ENCODE measurements at regions not wholly inside any gene's neighbourhood (a gene's known extent, or its start where the extent isn't known, plus 50 kb on each side); places are given as distances from the start of the nearest gene placed in this dataset.

GRCh38 chr3:43207628-43208085, 78.7 kb upstream of the SNRK start:
- DNase-seq (ENCODE audit: low spot score), result no peak

- DNase-seq (ENCODE audit: low spot score), result no peak
Measured at GRCh38 chr3:43206632-43207031, 79.7 kb upstream of the SNRK start.

GRCh38 chr3:43206105-43206504, 80.2 kb upstream of the SNRK start:
- no peak for DNase-seq (ENCODE audit: low spot score)

- no peak for DNase-seq (ENCODE audit: low spot score)
Measured at GRCh38 chr3:43203022-43203421, 83.3 kb upstream of the SNRK start.

- no peak for DNase-seq (ENCODE audit: low spot score)
Measured at GRCh38 chr3:43201581-43201980, 84.8 kb upstream of the SNRK start.

DNA sequence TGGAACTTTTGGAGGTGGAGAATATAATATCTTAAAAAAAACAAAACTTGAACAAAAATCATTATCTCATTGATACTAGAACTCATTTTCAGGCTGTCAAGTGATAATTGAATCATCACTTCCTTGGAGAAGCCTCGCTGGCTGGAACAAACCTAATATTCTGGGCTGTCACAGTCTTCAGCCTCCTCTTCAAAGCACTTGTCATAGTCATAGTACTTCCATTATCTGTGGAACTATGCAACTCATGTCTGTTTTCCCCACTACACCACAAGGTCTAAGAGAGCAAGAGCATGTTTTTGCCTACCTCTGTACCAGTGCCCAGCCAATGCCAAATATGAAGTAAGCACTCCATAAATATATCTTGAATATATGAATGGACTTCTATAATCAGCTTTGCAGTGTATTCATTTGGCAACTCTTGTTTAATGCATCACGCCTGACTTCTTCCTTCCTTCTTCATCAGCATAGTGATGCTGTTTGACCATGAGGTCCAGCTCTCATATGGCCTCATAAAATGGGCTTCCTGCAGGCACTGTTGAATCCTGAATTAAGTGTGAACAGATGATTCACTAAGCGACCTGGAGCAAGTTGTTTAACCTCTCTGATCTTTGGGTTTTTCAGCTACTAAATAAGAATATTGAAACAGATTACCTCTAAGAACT, 86.6 kb upstream of the SNRK start:
- no peak for DNase-seq (ENCODE audit: low spot score)

DNA sequence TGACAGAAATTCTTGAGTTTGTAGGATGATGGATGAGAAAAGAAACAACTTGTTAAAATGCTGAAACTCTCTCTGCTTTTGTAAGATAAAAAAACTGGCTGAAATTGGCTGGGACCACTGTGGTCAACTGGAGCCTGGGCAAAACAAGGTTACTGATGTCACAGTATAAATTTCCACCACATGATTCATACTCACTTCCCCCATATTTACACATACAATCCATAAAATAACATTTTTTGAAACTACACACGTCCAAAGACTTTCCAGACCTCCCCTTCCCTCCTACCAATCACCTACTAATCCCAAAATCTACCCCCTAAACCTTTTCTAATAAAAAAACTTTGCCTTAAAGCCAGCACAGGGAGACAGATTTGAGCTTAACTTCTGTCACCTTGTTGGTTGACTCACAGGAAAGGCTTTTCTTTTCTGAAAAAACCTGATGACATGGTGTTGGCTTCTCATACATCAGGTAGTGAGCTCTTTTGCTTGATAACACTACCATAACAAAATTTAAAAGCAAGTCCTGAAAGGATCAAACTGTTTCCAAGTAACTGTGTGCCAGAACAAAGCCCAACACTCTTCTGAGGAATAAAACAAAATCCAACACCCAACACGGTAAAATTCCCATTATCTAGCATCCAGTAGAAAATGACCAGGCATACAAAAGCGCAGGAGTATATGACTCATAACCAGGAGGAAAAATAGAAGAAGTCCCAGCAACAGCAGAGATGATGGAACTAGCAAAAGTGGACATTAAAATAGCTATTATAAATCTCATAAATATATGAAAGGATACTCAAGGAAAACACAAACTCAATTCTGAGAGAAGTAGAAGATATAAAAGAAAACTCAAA, 87.3 kb upstream of the SNRK start:
- DNase-seq (ENCODE audit: low spot score), result no peak

DNA sequence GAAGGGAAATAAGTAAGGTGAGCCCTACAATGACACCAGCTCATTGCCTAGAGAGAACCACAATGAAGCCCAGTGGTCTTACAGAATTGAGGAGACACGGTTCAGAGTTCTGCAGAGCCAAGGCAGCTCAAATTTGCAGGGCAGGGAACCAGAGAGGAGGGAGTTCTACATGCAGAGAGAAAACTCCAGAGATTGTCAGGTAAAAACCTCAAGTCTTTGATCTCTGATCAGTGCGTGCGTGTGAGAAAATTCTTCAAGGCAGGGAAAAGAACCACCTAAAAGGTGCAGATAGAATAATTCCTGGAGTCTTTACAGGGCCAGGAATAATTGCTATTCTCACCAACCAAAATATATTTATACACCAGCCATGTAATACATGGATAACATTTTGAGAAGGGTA, 88.0 kb upstream of the SNRK start:
- DNase-seq (ENCODE audit: low spot score), result no peak

DNA sequence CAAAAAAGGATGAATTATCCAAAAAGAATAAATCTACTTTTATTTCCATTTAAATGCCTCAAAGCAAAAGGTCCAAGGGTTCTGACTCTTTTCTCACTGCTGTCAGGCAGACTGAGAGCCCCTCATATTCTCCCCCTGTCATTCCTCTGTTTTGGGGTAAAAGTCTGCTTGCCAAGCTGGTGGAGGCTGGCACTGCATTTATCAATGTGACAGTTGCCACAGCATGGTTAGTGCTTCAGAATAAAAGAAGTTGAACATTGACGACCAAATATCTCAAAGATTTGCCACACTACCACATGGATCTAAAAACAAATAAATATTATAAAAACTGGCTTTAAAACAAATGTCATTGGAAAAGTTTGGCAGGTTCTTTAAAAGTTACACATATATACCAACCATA, 89.2 kb upstream of the SNRK start:
- DNase-seq (ENCODE audit: low spot score), result no peak

DNA sequence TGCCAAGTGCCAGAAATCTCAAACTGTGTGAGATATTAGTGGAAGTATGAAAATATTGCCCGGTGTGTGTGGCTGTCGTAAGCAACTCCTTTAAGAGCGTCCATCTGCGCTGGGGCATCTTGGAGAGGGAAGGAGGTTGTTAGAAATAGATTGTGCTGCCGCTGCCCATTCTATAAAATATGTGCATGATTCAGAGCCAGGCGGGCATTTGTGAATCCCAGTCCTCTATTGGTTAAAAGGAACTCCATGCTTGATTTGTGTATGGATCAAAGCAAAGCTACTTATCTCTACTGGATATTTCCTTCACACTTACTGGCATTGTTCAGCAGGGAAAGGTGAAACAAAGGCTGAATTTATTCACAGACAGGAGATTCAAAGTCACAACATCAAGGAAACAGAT, 89.6 kb upstream of the SNRK start:
- DNase-seq (ENCODE audit: low spot score), result no peak

GRCh38 chr3:43195115-43195498, 89.2 kb upstream of the POMGNT2 start:
- DNase-seq (ENCODE audit: low spot score), result no peak

DNA sequence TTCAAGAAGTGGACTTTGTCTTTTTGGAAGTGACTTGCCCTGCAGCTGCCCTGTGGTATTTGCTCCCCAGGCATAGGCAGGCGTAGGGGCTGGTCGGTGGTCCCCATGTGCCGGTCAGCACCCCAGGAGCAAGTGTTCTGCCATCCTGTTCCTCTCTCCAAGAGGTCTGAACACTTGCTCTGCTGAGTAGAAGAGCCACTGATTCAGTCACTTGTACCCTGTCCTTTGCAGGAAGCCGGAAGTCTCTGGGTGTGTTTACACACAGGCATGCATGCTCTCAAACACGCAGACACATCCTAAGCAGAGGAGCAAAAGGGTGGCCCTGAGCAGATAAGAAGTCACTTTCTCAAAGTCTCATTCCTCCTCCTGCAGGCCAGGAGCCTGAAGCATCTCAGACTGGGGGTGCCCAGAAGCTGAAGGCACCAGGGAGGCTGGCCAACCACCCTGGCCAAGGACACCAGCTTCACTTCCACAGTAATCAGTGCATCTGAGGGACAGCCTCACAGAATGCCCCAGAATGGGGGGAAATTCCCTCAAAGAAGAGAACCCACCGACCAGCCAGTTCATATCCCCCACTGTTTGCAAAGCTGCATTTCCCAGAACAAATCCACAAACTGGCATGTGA, 88.7 kb upstream of the POMGNT2 start:
- DNase-seq (ENCODE audit: low spot score), result no peak

GRCh38 chr3:43194069-43194468, 88.2 kb upstream of the POMGNT2 start:
- DNase-seq (ENCODE audit: low spot score), result no peak

- DNase-seq (ENCODE audit: low spot score), result no peak
Measured at GRCh38 chr3:43192028-43192427, 86.1 kb upstream of the POMGNT2 start.

DNA sequence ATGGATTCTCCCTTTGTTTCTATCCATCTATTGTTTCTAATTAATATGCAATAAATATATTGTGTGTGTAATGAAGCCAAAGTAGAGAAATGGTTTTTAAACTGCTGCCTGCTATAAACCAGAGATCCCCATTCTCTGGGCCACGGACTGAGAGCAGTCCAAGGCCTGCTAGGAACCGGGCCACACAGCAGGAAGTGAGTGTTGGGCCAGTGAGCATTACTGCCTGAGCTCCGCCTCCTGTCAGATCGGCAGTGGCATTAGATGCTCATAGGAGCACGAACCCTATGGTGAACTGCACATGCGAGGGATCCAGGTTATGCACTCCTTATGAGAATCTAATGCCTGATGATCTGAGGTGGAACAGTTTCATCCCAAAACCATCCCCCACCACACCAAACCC, 85.2 kb upstream of the POMGNT2 start:
- DNase-seq (ENCODE audit: low spot score), result no peak

DNA sequence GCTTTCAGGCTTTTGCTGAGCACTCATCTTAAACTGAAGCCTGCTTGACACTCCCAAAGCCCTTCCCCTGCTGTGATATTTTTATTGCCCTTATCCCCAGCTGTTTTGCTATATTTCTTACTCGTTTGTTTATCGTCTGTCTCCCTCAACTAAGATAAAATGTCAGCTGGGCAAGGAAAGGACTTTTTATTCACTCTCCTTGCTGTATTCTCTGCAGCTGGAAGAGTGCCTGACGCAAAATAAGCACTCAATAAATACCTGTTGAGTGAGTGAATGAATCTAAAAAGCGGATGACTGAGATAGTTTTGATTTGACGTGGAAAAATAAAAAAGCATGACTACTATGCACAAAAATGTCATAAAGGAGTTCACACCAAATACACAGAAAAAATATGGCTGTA, 84.8 kb upstream of the POMGNT2 start:
- DNase-seq (ENCODE audit: low spot score), result peak; percentile 41

DNA sequence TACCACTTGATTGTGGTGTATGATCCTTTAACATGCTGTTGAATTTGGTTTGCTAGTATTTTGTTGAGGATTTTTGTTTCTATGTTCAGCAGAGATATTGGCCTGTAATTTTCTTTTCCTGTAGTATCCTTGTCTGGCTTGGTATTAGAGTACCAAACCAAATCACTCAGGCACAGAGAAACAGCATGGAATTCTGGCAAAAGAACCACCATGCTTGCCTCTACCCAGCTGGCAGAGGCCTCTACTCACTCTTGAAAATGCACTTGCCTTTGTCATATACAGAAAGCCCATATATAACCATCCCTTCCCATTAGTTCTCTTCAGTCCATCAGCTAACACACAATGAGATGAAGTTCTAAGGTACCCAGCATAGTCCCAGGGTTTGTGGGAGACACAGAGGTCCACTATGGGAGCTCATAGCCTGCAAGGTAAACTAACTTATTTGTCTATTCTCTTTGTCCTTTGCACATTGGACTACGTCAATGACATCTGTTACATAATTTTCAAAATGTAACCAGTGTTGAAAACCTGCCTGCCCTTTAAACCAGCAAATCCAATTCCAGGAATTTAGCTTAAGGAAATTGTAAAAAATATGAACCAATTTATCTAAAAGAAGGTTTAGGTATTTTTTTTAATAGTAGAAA, 82.1 kb upstream of the POMGNT2 start:
- no peak for DNase-seq (ENCODE audit: low spot score)

- no peak for DNase-seq (ENCODE audit: low spot score)
Measured at GRCh38 chr3:43185983-43186314, 80.1 kb upstream of the POMGNT2 start.

DNA sequence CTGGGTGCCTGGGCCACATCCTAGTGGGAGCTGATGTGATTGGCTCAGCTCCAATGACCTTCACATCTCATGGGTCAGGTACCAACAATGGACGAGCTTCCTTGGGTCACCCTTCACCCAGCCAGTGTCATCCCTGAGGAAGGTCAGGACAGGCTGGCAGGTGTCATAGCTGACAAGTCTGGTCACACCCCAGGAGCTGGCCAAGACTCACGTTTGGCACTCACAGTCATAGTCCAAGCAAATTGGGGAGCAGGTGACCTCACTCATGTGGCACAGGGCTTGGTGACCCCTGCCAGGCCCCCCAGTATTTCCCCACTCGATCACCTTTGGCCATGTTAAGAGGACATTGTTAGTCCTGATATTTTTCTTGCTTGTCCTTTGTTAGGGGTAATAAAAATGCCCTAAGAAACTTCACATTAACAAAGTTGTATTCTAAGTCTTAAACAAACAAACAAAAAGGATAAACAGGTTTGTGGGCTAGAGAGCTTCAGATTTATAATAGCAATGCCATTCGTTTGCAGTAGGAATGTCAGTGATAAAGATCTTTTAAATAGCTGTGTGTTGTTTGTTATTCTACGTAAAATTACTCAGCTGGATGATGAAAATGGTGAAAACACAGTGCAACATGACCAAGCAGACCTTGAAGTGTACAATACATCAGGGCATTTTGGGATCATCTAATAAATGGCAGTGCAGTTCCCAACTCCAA, 79.5 kb upstream of the POMGNT2 start:
- no peak for DNase-seq (ENCODE audit: low spot score)

GRCh38 chr3:43183456-43183855, 77.6 kb upstream of the POMGNT2 start:
- no peak for DNase-seq (ENCODE audit: low spot score)

- no peak for DNase-seq (ENCODE audit: low spot score)
Measured at GRCh38 chr3:43181202-43181821, 75.4 kb upstream of the POMGNT2 start.

DNA sequence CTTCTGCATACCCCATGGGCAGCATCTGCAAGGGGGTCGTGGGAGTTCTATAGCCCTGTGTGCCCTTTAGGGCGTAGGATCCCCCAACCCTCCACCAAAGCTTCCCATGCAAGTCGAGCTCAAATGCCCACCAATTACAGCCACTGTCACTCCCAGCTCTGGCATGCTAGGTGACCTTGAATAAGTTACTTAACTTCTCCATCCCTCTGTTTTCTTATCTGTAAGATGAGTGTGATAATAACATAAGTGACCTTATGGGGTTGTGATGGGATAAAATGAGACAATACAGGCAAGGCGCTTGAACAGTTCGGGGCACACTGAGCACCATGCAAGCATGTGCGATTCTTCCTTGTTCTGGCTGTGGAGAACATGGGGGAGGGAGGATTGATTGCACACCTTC, 74.8 kb upstream of the POMGNT2 start:
- no peak for DNase-seq (ENCODE audit: low spot score)
